Activated CD4-positive, alpha-beta T cell treated with anti-CD3 and anti-CD28 coated beads, Interleukin-2, amount 50 U/mL, for 48 hours (primary cell): ENCODE measurements at regions not wholly inside any gene's neighbourhood (a gene's known extent, or its start where the extent isn't known, plus 50 kb on each side); places are given as distances from the start of the nearest gene placed in this dataset.

Experiments used
- DNase-seq, 2 experiments: peaks; one replicate each; pipeline ENCODE4 v3.0.0-alpha.2; 2020

DNA sequence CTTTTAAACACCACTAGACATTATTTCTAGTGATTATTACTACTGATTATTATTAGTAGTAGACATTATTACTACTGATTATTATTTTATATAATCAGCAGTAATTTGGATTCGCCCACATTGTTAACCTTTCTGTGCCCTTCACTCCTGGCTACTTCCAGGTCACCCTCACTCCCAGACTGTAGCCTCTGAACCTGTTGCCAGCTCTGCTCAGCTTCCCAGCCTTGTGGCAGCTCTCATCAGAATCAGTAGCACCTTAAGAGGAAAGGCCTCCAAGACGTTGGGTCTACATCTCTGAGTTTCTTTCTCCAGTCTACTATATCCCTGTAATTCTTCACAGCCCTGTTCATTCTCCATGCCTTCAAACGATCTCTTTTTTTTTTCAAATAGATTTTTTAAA lies 137.0 kb downstream of the KATNIP start:
- no peak for DNase-seq

DNA sequence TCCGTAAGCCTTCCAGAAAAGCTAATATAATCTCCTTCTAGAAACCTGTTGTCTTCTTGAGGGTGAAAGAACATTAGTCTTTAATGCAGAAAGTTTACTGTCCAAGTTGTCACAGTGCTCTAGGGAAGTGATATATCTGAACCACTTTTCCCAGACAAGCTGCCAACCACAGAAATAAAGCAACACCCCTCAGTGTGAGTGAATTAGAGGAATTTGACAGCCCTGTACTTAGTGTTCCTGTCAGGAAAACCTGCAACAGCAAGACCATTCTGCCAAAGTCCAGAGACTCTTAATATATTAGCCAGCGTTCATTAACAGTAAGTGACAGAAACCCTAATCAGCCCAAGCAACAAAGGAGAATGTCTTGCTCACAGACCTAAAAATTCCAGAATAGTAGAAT lies 137.7 kb downstream of the KATNIP start:
- DNase-seq = no peak

DNA sequence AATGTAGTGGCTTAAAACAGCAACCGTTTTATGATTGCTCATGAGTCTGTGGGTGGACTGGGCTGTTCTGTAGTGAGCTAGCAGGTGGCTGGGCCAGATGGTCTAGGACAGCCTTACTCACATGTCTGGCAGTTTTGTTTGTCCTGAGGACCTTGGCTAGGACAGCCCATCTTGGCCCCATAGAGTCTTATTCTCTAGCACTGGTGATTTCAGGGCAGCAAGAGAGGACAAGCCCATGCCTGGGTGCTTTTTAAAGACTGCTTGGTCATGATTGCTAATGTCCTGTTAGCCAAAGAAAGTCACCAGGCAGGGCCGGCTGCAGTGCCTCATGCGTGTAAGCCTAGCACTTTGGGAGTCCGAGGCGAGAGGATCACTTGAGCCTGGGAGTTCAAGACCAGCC lies 139.8 kb downstream of the KATNIP start:
- DNase-seq = no peak

DNA sequence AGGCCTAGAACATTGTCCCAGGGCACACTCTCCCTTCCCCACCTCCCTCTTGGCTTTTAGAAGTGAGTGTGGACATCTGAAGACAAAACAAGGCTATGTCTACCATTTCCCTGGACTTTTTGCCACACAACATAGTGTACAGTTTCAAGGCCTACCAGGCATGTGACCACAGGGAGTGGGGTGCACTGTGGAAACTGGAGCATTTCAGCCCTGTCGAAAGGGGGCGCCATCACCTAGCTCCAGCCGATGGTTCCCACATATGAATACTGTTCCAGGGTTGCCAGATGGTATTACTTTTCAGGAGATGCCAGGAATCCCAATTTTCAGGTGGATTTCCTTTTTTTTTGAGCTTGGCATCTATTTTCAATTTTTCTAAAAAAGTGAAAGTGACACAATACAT lies 140.7 kb downstream of the KATNIP start:
- peak; percentile 8 to 27 for DNase-seq

DNA sequence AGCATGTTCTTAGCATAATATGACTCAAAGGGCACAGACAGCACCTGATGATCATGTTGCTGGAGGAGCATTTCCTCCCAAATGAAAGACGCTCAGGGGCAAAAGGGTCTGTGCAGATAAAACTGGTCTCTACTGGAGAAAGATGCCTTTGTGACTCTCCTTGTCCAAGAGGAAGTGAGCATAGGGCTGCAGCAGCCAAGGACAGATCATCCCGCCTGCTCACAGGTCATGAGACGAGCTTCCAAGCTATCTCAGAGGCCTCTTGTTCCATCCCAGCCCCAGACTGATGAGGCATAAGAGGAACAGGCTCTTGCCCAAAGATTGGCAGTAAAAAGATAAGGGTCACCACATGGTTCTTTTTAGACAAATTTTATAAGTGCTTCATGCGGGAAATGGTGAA lies 141.8 kb downstream of the KATNIP start:
- no peak for DNase-seq

DNA sequence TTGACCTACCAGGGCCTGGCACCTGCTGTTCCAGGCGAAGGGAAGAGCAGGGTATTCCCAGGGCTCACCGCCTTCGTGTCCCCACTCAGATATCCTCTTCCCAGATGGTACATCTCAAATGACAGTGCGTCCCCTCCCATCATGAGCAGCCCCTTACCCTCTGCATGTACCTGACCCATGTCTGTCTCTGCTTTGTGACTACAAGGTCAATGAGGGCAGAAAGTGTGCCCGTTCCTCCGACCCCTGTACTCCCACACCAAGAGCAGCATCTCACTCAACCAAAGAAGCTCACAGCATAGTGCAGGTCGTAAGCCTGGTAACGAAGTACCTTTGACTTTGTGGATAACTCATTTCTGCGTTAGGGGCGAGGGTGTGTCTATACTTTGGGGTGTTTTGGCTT lies 142.6 kb downstream of the KATNIP start:
- no peak for DNase-seq

DNA sequence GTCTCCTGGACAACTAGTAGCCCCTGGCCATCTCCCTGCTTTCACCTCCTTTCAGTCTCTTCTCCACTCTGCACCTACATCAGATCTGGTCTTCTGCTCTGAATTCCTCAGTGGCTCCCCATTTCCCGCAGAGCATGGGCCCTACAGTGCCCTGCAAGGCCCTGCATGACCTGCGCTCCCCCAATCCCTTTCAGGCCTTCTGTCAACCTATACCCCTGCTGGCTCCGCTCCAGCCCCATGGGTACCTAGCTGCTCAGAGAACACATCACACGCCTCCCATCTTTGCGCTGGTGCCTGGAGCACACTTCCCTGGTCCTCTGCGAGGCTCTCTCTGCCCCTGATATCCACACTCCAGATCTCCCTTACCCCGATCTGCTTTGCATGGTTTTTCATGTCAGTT lies 145.2 kb downstream of the KATNIP start:
- no peak for DNase-seq

DNA sequence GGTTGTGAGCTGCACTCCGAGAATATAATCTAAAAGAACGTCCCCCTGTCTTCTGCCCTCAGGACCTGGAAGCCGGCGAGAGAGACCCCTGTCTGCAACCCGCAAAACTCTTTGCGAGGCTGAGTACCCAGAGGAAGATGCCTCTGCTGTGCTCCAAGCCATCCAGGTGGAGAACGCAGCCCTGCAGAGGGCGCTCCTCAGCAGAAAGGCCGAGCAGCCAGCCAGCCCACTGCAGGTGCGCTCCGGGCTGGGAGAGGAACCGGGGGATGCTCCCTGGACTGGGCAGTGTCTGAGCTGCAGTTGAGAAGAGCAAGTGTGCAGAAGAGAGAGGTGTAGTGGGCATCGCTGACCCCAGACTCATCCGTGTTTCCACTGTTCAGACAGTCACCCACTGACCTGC lies 148.3 kb downstream of the KATNIP start:
- DNase-seq = peak; percentile 5 to 6

DNA sequence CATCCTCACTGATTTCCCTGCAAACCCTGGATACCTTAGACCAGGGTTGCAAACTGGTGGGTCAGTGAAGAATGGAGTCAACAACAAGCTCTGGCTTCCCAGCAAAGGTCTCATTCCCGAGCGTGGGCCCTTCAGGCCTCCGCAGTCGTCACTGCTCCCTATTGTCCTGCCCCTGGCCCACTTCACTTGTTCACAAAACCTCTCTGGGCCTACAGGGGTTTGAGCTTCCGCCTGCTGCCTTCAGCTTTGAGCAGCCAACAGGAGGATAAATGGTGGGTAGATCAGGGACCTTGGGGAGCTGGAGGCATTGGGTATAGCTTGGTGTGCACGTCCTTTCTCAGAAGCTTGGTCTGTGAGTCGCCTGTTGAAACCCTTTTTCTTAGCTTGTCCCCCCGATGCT lies 148.8 kb downstream of the KATNIP start:
- no peak for DNase-seq

DNA sequence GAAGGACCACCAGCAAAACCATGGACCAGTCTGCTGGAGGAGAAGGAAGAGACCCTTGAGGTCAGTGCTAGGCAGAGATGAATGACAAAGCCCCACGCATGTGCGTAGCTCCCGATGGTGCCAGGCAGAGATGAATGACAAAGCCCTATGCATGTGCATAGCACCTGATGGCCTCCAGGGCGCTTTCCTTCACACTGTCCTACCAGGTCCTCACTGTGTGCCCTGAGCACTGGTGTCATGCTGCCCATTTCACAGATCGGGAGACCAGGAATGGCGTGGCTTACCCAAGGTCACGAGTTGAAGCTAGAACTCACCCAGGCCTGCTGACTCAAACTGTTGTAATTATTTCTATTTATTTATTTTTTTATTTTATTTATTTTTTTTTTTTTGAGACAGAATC lies 149.6 kb downstream of the KATNIP start:
- no peak for DNase-seq

DNA sequence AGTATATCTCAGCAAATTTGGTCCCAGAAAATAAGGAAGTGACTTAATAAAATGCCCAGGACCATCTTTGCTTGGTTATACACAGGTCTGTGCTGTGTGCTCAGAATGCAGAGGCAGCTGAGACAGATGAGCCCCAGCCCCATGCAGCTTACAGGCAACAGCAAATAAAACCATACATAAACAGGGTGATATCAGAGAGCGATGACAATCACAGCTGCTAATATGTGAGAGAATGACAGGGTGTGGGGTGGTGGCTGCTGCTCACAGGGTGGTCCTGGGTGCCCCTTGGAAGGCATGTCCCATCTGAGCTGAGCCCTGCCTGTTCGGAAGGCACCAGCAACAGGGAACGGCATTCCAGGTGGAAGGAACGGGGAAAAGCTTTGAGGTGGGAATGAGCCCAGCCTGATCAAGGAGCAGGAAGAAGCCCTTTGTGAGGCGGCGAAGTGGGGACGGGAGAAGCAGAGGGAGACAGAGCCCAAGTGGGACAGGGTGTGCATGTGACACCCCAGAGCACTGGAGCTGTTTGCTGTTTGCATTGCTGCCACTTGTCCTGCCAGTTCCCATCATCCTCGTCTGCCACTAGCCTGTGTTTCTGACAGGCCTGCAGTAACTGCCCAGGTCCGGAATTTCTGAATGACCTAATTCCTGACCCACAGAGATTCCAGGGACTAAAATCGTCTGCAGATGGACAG lies 150.5 kb downstream of the KATNIP start:
- DNase-seq = no peak

DNA sequence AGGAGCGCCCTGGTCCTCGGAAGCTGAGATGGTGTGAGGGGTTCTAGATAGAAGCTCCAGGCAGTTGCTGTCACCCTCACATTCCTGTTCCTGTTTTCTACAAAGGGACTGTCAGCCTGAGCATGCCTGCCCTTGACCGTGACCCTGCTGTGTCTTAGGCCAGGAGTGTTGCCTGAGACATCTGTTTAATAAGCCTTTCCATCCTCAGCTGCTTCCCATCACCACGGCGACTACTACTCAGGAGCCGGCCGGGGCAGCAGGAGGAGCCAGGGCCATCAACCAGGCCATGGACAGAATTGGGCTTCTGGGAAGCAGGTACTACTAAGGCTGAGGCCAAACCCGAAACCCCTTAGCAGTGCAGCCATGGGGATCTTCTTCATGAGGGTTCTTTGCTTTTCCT lies 151.4 kb downstream of the KATNIP start:
- no peak for DNase-seq

DNA sequence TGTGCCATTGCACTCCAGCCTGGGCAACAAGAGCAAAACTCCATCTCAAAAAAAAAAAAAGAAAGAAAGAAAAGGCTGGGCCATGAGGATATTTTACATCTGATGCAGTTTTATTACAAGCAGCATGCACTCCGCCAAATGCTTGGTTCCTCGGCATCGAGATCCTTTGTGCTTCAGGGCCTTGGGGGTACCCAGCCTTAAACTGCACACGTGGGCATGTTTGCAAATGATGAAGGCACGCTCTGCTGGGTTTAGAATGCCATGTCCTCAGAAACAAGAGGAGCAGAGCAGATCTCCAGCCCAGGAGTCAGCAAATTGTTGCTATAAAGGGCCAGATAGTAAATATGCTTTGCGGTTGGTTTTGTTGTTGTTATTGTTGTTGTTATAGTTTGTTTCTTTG lies 153.2 kb downstream of the KATNIP start:
- DNase-seq = no peak

DNA sequence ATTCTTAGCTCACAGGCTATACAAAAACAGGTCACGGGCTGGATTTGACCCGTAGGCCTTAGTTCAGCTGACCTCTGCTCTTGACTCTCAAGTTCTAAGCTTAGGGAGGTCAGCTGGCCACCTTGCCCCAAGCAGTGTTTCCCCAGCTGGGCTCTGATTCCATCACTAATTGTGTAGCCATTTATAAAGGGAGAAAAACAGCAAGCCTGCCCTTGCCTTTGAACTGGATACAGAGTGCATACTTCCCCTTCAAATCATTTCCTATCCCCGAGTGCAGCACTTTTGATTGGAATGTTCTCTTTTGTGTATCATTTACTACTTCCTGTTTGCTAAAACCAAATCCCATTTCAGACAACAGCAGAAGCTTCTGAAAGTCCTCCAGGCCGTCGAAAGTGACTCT lies 153.6 kb downstream of the KATNIP start:
- no peak for DNase-seq

DNA sequence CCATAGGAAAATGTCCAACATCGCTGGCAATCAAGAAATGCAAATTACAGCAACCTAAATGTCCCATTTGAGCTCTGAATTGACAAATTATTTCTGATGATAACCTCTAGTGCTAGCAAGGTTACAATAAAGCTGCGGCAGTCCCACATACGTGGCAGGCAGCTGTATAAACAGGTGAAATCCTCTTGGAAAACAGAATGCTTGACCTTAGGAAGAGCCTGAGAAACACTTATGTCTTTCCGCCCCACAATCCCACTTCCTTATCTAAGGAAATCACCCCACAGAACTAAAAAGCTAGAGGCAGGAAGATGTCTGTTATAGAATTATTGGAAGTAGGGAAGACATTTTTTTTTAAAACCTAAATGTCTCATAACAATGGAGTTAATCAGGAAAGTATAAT lies 154.3 kb downstream of the KATNIP start:
- no peak for DNase-seq

DNA sequence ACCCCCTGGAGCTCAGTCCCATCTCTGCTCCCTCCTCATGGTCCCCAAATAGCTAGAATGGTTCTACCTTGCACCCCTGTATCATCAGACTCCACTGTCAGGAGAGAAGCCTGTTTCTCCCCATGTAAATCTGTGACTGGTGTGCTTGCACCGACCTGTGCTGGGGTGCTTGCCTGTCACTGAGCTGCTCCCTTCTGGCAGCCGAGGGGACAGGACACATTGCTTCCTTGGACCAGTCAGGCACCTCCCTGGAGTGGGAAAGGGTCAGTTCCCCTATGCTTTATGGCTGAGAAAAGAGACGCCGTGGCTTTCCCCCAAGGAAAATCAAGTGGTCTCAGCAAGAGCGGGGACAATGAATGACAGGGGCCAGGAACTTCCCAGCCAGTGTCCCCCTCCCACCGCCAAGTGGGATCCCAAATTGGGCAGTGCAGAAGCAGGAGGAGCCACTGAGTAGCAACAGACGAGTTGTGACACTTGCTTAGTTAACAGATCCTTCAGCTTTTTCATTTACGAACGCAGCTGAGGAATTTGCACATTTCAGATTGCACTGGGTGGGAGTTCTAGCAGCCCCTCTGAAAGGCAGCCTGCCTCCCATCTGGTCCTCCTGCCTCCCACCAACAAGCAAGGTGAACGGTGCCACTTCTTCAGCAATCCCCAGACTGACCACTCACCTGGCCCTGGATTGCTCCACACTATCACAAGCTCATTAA lies 156.4 kb downstream of the KATNIP start:
- no peak for DNase-seq

DNA sequence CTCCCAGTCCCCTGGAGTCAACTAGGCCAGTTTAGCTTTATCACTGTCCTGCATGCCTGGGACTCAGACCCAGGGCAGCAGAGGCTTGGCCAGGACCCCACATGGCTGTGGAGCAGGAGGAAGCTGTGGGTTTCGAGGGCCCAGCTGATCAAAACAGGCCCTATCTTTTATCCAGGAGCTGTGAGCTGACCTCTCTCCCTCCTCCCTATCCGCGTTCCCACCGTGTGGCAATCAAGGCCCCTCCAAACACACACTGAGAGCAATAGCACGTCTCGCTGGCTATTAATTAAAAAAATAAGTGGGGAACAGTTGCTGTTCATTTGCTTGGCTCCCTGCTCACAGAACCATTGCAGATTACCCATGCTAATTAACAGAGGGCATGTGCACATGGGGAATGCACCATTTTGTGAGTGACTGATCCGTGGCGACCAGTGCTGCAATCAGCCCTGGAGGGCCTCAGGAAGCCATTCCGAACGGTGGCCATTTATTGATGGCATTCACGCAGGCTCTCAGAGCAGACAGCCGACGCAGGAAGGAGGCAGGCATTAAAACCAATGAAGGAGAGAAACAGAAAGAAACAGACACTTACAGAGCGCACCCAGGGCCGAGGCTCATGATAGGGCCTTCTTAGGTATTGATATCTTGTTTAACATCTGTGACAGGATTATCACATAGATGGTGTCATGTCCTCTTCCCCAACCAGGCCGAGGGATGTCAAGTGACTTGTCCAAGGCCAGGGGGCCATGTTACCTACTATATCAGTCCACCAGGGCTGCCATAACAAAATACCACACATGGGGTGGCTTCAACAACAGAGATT lies 157.1 kb downstream of the KATNIP start:
- DNase-seq = no peak

DNA sequence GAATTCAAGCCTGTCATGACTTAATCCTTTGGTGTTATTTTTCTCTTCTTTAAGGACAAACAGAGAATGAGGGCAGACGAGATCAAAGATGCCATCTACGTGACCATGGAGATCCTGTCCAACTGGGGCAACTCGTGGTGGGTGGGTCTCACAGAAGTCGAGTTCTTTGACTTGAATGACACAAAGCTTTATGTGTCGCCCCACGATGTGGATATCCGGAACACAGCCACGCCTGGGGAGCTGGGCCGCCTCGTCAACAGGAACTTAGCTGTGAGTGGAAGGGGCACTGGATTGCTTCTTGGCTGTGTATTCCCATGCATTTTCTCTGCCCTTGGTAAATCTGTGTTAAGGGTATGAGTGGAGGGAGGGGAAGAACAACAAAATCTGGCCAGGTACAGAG lies 158.7 kb downstream of the KATNIP start:
- no peak for DNase-seq

DNA sequence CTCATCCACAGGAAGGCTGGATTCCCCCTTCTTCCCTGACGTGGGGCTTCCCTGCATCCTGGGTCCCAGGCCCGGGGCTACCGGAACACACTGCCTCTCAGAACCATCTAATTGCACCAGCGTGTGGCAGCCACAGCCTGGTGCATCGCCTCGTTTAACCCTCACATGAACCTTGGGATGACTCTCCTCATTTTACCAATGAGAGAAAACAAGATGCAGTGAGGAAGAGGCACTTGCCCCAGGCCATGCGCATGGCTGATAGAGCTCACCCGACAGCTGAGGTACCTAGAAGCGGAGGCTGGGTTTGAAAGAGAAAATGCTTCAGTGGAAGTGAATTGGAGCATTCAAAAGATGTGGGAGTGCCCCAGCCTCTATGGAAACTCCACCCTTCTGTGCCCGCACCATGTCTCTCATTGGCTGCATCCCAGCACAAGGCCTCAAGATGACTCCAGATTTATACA lies 162.3 kb downstream of the KATNIP start:
- no peak for DNase-seq

DNA sequence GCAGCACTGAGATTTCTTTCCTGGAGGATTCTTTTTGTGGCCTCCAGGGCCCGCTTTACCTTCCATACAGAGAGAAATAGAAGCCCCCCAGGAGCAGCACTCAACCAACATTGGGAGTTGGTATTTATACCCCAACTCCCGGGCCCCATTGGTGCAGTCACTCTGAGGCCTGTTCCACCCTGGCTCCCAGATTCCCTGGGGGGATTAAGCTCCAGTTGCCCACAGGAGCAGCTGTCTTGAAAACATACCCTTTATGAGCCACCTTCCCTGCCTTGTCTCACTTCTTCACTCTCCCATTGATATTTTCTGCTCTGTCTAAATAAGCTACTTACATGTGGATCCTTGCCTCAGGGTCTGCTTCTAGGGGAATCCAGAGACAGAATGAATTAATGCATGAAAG lies 167.8 kb downstream of the KATNIP start:
- DNase-seq = no peak

DNA sequence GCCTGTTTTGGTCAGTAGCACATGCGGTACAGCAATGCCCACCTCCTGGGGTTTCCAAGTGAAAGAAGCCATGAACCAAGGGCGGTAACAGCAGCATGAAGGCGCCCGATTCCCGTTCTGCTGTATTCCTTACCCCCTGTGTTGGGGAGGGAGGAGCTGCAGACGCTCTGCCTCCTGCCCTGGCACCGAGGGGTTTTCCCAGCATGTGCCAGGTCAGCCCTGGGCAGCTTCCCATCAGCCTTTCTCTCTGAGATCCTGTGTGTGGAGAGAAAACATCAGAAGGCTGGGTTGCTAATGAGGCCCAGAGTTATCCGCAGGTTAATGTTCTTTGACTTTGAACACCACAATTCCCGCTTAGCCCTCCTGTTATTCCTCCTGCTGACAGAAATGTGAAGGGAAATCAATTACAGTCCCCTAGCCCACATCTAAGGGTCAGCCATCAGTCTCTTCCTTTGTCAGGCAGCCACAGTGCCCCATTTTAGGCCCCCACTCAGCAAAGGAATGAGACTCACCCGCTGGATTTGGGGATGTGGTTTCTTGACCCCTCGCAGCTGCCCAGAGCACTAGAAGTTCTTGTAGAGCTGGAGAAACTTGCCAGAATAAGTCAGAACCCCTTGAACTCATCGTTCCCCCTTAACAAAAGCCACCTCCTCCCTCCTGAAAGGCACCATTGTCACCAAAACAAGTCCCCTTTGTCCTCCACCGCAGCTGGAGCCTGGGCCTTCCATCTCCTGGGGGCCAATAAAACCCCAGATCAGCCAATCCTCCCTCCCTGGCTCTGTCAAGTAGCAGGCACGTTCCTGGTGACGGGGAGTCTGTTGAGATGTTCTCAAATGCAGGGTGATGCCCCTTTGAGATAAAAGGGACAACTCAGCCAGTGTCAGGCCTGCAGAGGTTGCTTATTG lies 168.5 kb downstream of the KATNIP start:
- no peak for DNase-seq

DNA sequence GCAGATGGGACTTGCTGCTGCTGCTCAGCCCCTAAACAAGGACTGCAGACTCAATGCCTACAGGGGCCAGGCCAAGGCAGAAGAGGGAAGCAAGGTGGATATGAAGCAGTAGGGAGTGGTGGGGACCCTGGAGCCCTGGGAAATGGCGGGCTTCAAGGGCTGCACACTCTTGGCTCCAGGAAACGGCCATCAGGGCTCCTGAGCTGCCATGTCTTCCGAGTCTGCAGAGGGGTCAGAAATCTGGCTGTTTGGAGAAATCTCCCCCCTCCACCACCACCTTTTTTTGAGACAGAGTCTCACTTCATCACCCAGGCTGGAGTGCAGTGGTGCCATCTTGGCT lies 169.1 kb downstream of the KATNIP start:
- DNase-seq = no peak
